NCI-H1694 treated with DMSO at 0.1 percent for 48 hours (cell line): ENCODE measurements at regions not wholly inside any gene's neighbourhood (a gene's known extent, or its start where the extent isn't known, plus 50 kb on each side); places are given as distances from the start of the nearest gene placed in this dataset.
"Not testable (repeated sequence)": the region's sequence is repeated elsewhere in the genome, so short reads cannot be mapped to it uniquely, and the experiment has no call there.

Source experiments
- DNase-seq: peaks from one replicate; lab custom pipeline; 2025; lab: John Stamatoyannopoulos, UW

DNA sequence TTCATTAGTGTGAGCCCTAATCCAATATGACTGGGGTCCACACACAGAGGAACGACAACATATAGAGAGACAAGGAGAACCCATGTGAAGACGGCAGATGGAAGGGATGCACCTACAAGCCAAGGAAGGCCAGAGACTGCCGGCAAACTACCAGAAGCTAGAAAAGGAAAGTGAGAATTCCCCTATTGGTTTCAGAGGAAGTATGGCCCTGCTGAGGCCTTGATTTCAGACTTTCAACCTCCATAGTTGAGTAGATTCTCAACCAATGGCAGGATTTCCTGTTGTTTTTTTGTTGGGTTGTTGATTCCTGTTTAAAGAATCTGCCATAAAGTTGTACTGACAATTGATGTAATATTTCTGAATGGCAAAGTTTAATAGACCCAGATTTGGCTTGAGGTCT lies 241.5 kb downstream of the SATB2 start:
- no peak for DNase-seq

- DNase-seq: no peak
Observed at GRCh38 chr2:199207011-199207410, 250.7 kb downstream of the SATB2 start.

DNA sequence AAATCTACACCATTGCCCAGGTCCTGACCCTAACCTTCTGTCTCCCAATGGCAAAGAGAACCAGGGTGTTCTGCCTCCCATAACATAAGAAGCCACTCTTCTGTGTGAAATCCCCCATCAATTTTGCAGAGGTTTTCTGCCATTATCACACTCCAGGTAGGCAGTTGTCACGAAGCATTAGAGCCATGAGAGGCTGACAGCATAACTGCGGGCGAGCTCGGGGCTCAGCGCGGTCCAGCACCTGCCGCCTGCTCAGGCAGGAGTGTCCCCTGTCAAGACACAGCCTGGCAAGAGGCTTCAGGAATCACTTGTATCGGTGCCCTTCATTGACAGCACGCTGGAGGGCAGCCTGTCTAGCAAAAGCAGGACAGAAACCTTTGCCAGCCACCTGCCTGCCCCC lies 251.2 kb downstream of the SATB2 start:
- no peak for DNase-seq

GRCh38 chr2:199202964-199203363 lies 254.8 kb downstream of the SATB2 start:
- no peak for DNase-seq

DNA sequence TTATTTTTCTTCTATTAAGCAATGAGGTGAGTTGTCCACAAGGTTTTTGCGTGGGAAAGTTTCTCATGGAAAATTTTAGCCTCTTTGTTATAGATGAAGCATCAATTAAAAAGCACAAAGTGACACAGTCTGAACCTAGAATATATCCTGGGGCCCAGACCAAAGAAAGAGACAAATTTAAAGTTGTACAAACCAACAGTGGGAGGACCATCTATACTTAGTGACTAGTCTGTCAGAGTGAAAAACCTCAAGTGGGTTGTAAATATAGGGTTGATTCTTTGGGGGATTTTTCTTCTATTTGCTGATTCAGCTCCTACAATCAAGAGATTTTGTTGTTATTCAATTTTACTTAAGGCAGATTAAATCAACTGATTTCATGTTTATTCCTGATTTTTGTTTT lies 256.2 kb downstream of the SATB2 start:
- no peak for DNase-seq

GRCh38 chr2:199199797-199200196 lies 257.9 kb downstream of the SATB2 start:
- no peak for DNase-seq

GRCh38 chr2:199197448-199197847 lies 260.3 kb downstream of the SATB2 start:
- DNase-seq: no peak

DNA sequence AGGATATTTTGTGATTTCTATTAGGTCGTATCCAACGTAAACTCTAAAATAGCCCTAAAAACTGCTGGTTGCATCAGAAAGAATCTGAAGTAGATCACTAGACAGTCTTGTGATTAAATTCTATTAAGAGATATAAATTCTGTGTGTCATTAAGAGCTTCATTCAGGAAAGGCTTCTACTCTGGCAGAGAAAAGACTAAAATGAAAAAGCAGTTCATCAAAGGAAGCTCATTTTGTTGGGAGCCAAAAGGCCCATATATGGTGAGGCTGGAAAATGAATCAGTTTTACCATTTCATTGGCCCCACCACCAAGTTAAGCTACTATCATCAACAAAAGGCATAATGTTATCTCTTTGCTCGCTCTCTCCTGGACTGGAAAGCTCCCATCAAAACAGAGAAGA lies 261.1 kb downstream of the SATB2 start:
- DNase-seq: no peak

DNA sequence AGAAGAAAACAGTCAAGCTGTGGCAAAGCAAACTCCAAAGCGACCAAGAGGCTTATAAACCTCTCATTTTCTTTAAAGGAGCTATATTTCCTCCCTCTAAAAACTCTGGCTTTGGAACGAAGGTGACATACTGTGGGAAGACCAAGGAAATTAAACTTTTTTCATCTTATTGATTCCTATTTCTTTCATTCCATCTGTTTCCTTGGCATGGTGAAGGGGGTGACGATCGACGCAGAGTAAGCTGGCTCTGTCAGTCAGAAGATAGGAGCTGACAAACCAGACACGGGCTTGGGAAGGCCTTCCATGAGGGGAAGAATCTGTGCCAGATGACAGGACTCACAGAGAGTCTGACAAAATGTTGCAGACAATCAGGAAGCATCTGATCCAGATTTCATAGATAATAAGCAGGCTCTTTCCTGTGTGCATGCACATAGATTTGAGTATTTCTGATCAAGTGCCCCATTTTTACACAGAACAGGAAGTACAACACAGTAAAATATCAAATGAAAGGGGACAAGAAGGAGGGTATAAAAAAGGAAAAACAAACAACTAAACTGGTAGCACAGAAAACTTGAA lies 261.7 kb downstream of the SATB2 start:
- no peak for DNase-seq

GRCh38 chr2:199191461-199191860 lies 266.3 kb downstream of the SATB2 start:
- DNase-seq: no peak

- no peak for DNase-seq
Observed at GRCh38 chr2:199189229-199189628, 268.5 kb downstream of the SATB2 start.

DNA sequence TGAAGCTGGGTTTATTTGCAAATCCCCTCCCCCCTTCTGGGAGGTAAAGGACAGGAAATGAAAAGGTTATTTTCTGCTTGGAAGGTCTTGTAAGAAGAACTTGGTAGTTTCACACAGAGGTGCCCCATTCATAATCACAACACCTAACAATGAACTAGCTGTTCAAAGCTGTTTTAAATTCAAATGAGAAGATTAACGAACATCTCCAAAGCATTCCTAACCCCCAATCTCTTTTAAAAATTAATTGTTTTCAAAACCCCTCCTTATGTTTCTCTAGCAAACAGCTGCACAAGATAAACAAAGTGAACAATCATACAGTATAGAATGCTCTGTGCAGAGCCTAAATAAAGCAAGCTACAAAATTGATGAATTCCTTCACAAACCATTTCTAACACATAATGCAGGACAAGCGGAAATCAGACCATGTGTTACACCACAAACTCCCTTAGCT lies 271.4 kb downstream of the SATB2 start:
- DNase-seq: no peak

- not testable (repeated sequence) for DNase-seq
Observed at GRCh38 chr2:199185174-199185573, 272.6 kb downstream of the SATB2 start.

DNA sequence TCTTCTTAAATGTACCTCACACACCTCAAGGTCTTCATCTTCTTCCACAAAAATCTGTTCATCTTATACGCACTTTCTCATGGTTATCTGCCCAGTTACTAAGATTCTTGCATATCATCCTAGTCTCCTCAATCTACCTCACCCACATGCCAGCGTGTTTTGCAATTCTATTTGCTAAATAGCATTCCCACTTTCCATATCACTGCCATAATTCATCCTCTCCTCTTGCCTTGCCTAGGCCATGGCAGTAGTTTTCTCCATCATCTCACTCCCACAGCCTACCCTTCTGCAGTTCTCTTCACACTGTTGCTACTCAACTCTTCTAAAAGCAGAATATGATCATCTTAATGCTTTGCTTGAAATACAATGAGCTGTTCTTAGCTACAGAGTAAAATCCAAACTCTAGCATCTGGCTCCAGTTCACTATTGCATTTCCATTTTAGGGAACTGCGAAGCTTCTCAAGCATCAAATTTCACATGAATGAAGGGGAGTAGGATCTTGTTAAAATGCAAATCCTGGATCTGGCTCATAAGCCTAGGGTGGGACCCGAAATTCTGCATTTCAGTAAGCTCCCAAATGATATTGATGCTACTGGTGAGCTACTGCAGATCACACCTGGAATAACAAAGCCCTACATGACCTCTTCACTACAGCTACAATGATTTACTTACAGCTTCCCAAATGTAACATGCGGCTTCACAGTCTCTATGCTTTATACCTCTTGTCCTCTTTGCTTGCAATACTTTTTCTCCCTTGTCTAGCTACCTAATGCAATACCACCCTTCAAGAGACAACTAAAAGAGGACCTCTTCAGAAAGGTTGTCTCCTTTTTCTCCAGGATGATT lies 293.9 kb downstream of the SATB2 start:
- no peak for DNase-seq

- no peak for DNase-seq
Observed at GRCh38 chr2:199160677-199161465, 296.9 kb downstream of the SATB2 start.

DNA sequence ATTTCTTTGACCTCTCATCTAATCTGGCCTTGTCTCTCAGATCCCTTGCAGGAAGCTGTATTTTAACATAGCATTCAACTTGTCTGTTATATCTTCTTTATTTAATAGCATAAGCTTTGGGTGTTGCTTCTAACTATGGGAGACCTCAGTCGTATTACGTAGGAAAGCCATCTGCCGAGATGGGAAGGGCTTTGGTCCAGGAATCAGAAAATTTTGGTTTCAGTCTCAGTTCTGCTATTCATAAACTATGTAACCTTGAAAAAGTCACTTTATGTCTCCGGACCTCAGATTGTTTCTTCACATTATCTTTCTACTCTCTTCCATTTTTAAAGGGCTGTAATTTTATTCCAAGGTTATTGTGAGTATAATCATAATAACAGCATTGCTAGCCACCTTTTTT lies 297.7 kb downstream of the SATB2 start:
- no peak for DNase-seq

GRCh38 chr2:199148076-199148845 lies 309.5 kb downstream of the SATB2 start:
- no peak for DNase-seq

DNA sequence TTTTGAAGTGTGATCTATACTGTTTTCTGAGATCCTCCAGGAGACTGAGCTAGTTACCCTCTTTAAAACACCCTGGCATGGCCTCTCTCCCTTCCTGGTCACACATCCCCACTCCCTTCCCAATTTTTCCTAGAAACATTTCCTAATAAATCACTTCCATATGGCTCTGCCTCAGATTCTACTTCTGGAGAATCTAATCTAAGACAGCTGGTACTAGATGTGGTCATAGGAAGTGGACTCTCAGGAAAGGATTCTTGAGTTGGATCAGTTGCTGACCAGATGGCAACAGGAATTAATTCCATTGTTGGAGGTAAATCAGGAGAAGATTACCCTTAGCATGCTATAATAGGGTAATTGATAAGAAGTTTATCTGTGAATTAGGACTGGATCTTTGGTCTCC lies 310.5 kb downstream of the SATB2 start:
- no peak for DNase-seq

GRCh38 chr2:199144546-199144945 lies 313.2 kb downstream of the SATB2 start:
- DNase-seq: no peak

GRCh38 chr2:199144036-199144435 lies 313.7 kb downstream of the SATB2 start:
- no peak for DNase-seq

DNA sequence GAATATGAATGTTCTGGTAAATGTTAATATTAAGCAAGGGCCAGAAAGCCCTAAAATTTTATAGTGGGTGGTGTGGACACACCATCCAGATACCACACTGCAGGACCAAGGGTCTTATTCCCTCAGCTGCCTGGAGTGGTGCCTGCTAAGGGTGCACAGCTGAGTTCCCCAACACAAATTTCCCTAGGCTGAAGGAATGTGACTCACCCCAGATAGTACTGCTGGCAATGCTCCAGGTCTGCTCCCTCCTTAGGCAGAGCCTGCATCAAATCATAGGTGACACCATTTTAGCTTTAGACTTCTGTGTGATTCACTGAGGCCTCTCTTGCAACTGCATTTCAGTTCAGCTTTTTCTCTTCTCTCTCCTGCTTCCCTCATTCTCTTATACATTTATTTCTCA lies 321.1 kb downstream of the SATB2 start:
- no peak for DNase-seq

DNA sequence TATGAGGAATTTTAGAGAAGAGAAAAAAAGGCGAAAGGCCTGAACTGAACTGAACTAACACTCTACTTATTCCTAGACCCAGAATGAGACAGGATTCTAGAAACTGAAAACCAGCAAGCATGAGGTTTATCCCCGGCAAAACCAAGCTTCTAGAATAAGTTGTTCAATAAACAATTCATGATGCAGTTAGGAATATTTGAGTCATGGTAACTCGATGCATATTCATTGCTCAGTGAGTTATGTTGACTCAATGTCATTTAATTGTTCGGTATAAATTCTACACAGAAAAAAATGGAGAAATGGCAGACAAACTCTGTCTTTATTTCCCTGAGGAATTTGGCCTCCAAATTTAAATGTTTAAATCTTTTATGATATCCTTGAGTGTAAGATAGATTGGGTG lies 321.5 kb downstream of the SATB2 start:
- no peak for DNase-seq
